K562 (cell line): ENCODE measurements at regions not wholly inside any gene's neighbourhood (a gene's known extent, or its start where the extent isn't known, plus 50 kb on each side); places are given as distances from the start of the nearest gene placed in this dataset.

Experiments
- ATAC-seq: fragments of 200-7000 bp; cut with Tn5 transposase; 3 replicates; pipeline ENCODE4 v1.9.1; 2020; ENCODE audit warnings: moderate library complexity
- BruUV-seq: library from RNA; stranded (reverse); fragments of 400-500 nt; replicated peaks from 2 replicates; lab custom pipeline; 2021; lab: Mats Ljungman, UMichigan
- CTCF ChIA-PET: fragments of 300-600 bp; formaldehyde crosslinking; extraction: SDS; loops from one replicate; lab custom pipeline; 2021; ENCODE audit warnings: low intra/inter-chr PET ratio; lab: Yijun Ruan, JAX
- POLR2A ChIA-PET: fragments of 300-600, 350-650 bp; sonication (Branson Sonifier 250); formaldehyde crosslinking; extraction: SDS; loops from one replicate; lab custom pipeline; 2021; ENCODE audit warnings: antibody characterized with exemption, inconsistent platforms; lab: Yijun Ruan, JAX
- DNase-seq, 4 experiments: peaks; one replicate each; pipeline versions ENCODE4 v3.0.0 to v3.0.0-alpha.2; 2011 to 2018; ENCODE audit warnings: low spot score in 3 of 4, mixed read lengths in 3 of 4; ENCODE audit errors: extremely low read depth in 1 of 4
- FAIRE-seq: peaks from 2 replicates; lab custom pipeline; 2011; peaks lifted over from hg19 to GRCh38; lab: Jason Lieb, UNC
- H2AFZ ChIP-seq: 2 replicates; pipeline ENCODE4 v1.6.0; 2011; ENCODE audit warnings: low read depth, low read length, control low read depth, inconsistent platforms
- H3K27ac ChIP-seq: fragments of 200-600 bp; 3 replicates; pipeline ENCODE4 v1.8.0; 2011; ENCODE audit warnings: low read depth, mild to moderate bottlenecking, control low read depth, inconsistent platforms, low read length, moderate library complexity, mixed read lengths; ENCODE audit errors: extremely low read depth
- H3K27me3 ChIP-seq, 2 experiments: fragments of 300-600 bp in 1 of 2; 2 replicates in 1 of 2; 3 replicates in 1 of 2; pipeline versions ENCODE4 v1.6.0 to v1.8.0; 2011; ENCODE audit warnings: inconsistent platforms in 2 of 2, low read length in 2 of 2, mild to moderate bottlenecking in 1 of 2, mixed read lengths in 1 of 2, moderate library complexity in 1 of 2; ENCODE audit not compliant: control insufficient read depth in 2 of 2, insufficient read depth in 2 of 2
- H3K36me3 ChIP-seq: fragments of 300-600 bp; 3 replicates; pipeline ENCODE4 v1.8.0; 2011; ENCODE audit warnings: mild to moderate bottlenecking, low read length, inconsistent platforms; ENCODE audit not compliant: control insufficient read depth, insufficient read depth
- H3K4me1 ChIP-seq, 2 experiments: fragments of 200-600 bp in 1 of 2; replicated peaks in 1 of 2; 2 replicates in 1 of 2; 3 replicates in 1 of 2; pipeline versions ENCODE4 v1.5.1 to v1.8.0; 2011; ENCODE audit warnings: inconsistent platforms in 2 of 2, low read length in 2 of 2, mild to moderate bottlenecking in 1 of 2, mixed read lengths in 1 of 2, moderate library complexity in 1 of 2; ENCODE audit not compliant: control insufficient read depth in 2 of 2, insufficient read depth in 2 of 2
- H3K4me2 ChIP-seq: 2 replicates; pipeline ENCODE4 v1.6.1; 2011; ENCODE audit warnings: low read length, control low read depth, inconsistent platforms, mixed read lengths; ENCODE audit not compliant: insufficient read depth
- H3K4me3 ChIP-seq: fragments of 200-600 bp; sonication (generic), shearing (Covaris generic); 2 replicates; pipeline ENCODE4 v1.5.1; 2016; ENCODE audit warnings: control low read depth, inconsistent platforms
- H3K79me2 ChIP-seq: fragments of 200-600 bp; 3 replicates; pipeline ENCODE4 v1.8.0; 2011; ENCODE audit warnings: low read length, inconsistent platforms; ENCODE audit not compliant: control insufficient read depth, insufficient read depth
- H3K9ac ChIP-seq, 2 experiments: 2 replicates each; pipeline versions ENCODE4 v1.6.0 to v1.6.1; 2011; ENCODE audit warnings: low read depth in 2 of 2, low read length in 2 of 2, control low read depth in 1 of 2, inconsistent platforms in 1 of 2, mild to moderate bottlenecking in 1 of 2, mixed read lengths in 1 of 2; ENCODE audit not compliant: insufficient read depth in 1 of 2
- H3K9me1 ChIP-seq: one replicate; pipeline ENCODE4 v1.6.0; 2011; ENCODE audit warnings: inconsistent platforms, mild to moderate bottlenecking, low read length, moderate library complexity; ENCODE audit not compliant: control insufficient read depth, insufficient read depth
- H3K9me3 ChIP-seq: replicated peaks from 2 replicates; pipeline ENCODE4 v1.5.1; 2011; ENCODE audit warnings: low read depth, low read length, inconsistent platforms; ENCODE audit not compliant: control insufficient read depth, insufficient read depth
- H4K20me1 ChIP-seq: replicated peaks from 2 replicates; pipeline ENCODE4 v1.6.1; 2011; ENCODE audit warnings: low read length, inconsistent platforms, mixed read lengths; ENCODE audit not compliant: control insufficient read depth, insufficient read depth
- MLLT1 ChIP-seq, 2 experiments: fragments of 450-650 bp; IDR thresholded peaks; 2 replicates each; pipeline ENCODE4 v1.6.1; 2016
- NFATC3 ChIP-seq: fragments of 450-650 bp; IDR thresholded peaks from 2 replicates; pipeline ENCODE4 v1.6.1; 2017; ENCODE audit warnings: mild to moderate bottlenecking
- SMAD1 ChIP-seq: fragments of 150-350 bp; IDR thresholded peaks from 2 replicates; pipeline ENCODE4 v1.6.1; 2014; ENCODE audit warnings: low read length, low read depth; ENCODE audit not compliant: partially characterized antibody
- TOE1 ChIP-seq, 2 experiments: fragments of 450-650 bp in 1 of 2; sonication (generic) in 1 of 2; formaldehyde crosslinking in 1 of 2; IDR thresholded peaks; 2 replicates each; pipeline versions ENCODE4 v1.7.1 to v1.8.0; 2016 to 2022; ENCODE audit warnings: borderline replicate concordance in 2 of 2, mild to moderate bottlenecking in 2 of 2, antibody characterized with exemption in 1 of 2, inconsistent platforms in 1 of 2, low read depth in 1 of 2, missing genetic modification reagents in 1 of 2, moderate library complexity in 1 of 2
- XRCC3 ChIP-seq: fragments of 450-650 bp; IDR thresholded peaks from 2 replicates; pipeline ENCODE4 v1.6.1; 2017; ENCODE audit warnings: mild to moderate bottlenecking, moderate library complexity
- ZFP91 ChIP-seq: sonication (generic); formaldehyde crosslinking; IDR thresholded peaks from 2 replicates; pipeline ENCODE4 v1.8.0; 2022; ENCODE audit warnings: mild to moderate bottlenecking, missing genetic modification reagents
- ZNF165 ChIP-seq: fragments of 250-450 bp; sonication (Bioruptor Pico); IDR thresholded peaks from 2 replicates; pipeline ENCODE4 v1.4.0; 2020; ENCODE audit warnings: borderline replicate concordance
- ZNF24 ChIP-seq: fragments of 450-650 bp; IDR thresholded peaks from 2 replicates; pipeline ENCODE4 v1.6.1; 2016
- ZNF3 ChIP-seq: fragments of 250-450 bp; sonication (Bioruptor Pico); IDR thresholded peaks from 2 replicates; pipeline ENCODE4 v1.5.0; 2021; ENCODE audit warnings: mild to moderate bottlenecking, moderate library complexity
- ZNF395 ChIP-seq: fragments of 200-800 bp; sonication (Bioruptor generic); IDR thresholded peaks from 2 replicates; pipeline ENCODE4 v1.6.1; 2017; ENCODE audit warnings: missing genetic modification characterization, missing compliant biosample characterization
- ZNF699 ChIP-seq: fragments of 250-450 bp; sonication (Bioruptor Pico); IDR thresholded peaks from 2 replicates; pipeline ENCODE4 v1.8.0; 2021; ENCODE audit warnings: mild to moderate bottlenecking, moderate library complexity; ENCODE audit not compliant: insufficient replicate concordance
- WGBS: fragments of 100-300 bp; shearing (Covaris generic); methylation state at CpG from one replicate; pipeline ENCODE4 v1.1.6; 2016; ENCODE audit warnings: low coverage, mixed read lengths; ENCODE audit not compliant: insufficient coverage; ENCODE audit errors: missing lambda C conversion rate; 5-methylcytosine and 5-hydroxymethylcytosine counted together
- in situ Hi-C: fragments of 300-500 bp; cut with MboI; formaldehyde crosslinking; loops from 4 replicates; pipeline ENCODE4 v1.15.0; 2018; ENCODE audit warnings: inconsistent platforms, mixed read lengths
- intact Hi-C: fragments of 100-400 bp; cut with micrococcal nuclease; formaldehyde crosslinking; loops from 2 replicates; pipeline ENCODE4 v1.14.2; 2022

GRCh38 chr7:131109759-131110296 lies 217.8 kb upstream of the MKLN1 start (continued):
- no peak for TF ChIP-seq ZNF165 (CRISPR knock-in tag)
- no peak for TF ChIP-seq ZNF3 (CRISPR knock-in tag)
- TF ChIP-seq ZNF699 (CRISPR knock-in tag), result no peak
- TF ChIP-seq XRCC3, result no peak

GRCh38 chr7:131110297-131111080 lies 217.2 kb upstream of the MKLN1 start:
- in situ Hi-C loops, result no loop called here
- no peaks in the 10 kb centered on the region for H4K20me1 ChIP-seq
- H3K27me3 ChIP-seq, result peaks cover 3 to 7% of the 10 kb centered on the region in 2 experiments; a peak in 2 of 5 replicates
- DNase-seq (peak in 1 of 4 experiments; percentile 55), FAIRE-seq (peak; percentile 35), ATAC-seq (peak; percentile 3)
- H3K79me2 ChIP-seq, result peaks cover 27% of the 10 kb centered on the region
- CTCF ChIA-PET, result interaction anchor here (0.5 kb wide), 1 partner anchor 602 kb away, joined by 3 read pairs; no protein-coding TSS in a partner anchor
- intact Hi-C loops, result loop anchor here (2.0 kb wide), 1 partner anchor 216 kb away; the partner anchor contains the start of gene MKLN1
- 24% methylated on average over 12 of the region's 12 CpGs for WGBS
- H3K9ac ChIP-seq, result peak overlapping the region; percentile 76 to 93
- H3K9me3 ChIP-seq, result no peaks in the 10 kb centered on the region
- peak overlapping the region; percentile 94 for H2AFZ ChIP-seq
- peak overlapping the region; percentile 84 for H3K27ac ChIP-seq
- H3K4me1 ChIP-seq, result peaks cover 35 to 39% of the 10 kb centered on the region in 2 experiments
- no peaks in the 10 kb centered on the region for H3K36me3 ChIP-seq
- peak overlapping the region; percentile 41 for H3K4me3 ChIP-seq
- H3K4me2 ChIP-seq, result peak overlapping the region; percentile 89
- POLR2A ChIA-PET, result interaction anchor here (0.5 to 1.8 kb wide), 13 partner anchors 11 to 281 kb away, joined by 3 to 10 read pairs (median 4); no protein-coding TSS in a partner anchor
- BruUV-seq, result TSS peak; percentile 65
- H3K9me1 ChIP-seq, result no peaks in the 10 kb centered on the region
- peak; percentile 13 for TF ChIP-seq SMAD1
- peak in 1 of 2 experiments; percentile 28; a peak in 1 of 4 replicates for TF ChIP-seq MLLT1 (IDR thresholded peaks at IDR 0.05)
- TF ChIP-seq ZFP91 (CRISPR knock-in tag), result peak; percentile 48; the same call in 1 of the 2 replicates
- TF ChIP-seq ZNF24, result peak; percentile 42; the same call in 1 of the 2 replicates
- TF ChIP-seq TOE1 (IDR thresholded peaks at IDR 0.05; ENCODE audit: borderline replicate concordance), result no peak
- peak; percentile 42; the same call in 1 of the 2 replicates for TF ChIP-seq TOE1 (CRISPR knock-in tag; IDR thresholded peaks at IDR 0.05; ENCODE audit: borderline replicate concordance, low read depth)
- TF ChIP-seq ZNF395 (CRISPR knock-in tag), result peak; percentile 63
- TF ChIP-seq NFATC3, result no peak
